Pons (tissue), 1 donor: ENCODE measurements at regions not wholly inside any gene's neighbourhood (a gene's known extent, or its start where the extent isn't known, plus 50 kb on each side); places are given as distances from the start of the nearest gene placed in this dataset.
A peak's percentile ranks its signal among the peaks of the same experiment; 100 is the strongest.

Source experiments
- DNase-seq: peaks from one replicate; pipeline ENCODE4 v3.0.0-alpha.2; 2016; ENCODE audit warnings: low spot score

DNA sequence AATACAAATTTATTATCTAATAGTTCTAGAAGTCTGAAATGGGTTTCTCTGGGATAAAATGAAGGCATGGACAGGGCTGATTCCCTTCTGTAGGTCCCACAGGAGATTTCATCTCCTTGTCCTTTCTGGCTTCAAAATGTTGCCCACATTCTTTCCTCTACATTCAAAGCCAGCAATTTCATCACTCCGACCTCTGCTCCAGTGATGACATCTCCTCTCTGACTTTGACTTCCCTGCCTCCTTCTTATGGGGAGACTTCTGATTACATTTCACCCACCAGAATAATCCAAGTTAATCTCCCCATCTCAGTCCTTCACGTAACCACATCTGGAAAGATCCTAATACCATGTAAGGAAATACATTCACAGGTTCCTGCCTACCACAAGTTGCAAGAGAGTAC is 358.0 kb upstream of the C1orf87 start:
- no peak for DNase-seq

DNA sequence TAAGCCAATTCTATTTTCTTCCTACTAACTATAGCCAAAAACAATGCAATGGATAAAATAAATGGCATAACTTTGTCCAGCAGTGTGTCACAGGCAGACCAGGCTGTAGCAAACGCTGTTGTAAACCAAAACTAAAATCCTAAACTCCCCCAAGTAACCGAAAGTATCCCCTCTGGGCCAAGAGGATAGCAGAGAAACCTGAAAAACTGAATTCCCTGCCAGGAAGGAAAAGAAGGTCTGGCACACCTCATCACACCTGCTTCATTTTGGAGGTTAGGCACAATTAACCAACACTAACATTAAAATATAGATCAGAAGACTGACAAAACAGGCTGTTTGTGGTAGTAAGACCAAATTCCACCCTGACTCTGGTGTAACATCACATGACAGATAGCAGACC is 356.8 kb upstream of the C1orf87 start:
- DNase-seq = no peak

DNA sequence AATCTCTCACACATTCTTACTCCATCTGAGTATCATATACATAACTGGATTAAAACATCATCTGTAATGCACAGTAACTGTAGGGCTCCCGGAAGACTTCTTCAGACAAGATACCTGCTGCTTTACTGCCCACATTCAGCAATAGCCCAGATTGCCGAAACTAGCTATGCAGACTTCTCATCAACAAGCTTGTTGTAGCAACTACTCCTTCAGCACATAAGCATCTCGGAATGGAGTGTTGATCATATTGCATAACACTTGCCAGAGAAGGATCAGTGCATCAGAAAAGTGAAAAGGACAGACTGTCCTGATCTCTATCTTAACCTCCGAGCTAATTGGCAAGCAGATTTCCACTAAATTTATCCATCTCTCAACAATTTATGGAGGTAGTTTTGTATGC is 354.6 kb upstream of the C1orf87 start:
- DNase-seq = no peak

DNA sequence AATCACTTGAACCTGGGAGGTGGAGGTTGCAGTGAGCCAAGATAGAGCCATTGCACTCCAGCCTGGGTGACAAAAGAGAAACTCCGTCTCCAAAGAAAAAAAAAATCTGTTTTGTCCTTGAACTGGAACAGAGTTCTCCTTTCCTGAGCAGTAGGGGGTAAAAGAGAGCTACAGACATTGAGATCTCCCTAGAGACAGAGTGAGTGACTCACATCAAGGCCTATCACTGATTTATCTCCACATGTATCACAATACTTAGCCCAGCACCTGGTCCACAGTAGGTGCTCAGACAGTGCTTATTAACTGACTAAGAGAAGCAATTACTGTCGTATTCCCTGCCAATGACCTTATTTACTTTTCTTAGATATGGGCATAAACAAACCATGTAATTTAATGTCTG is 354.1 kb upstream of the C1orf87 start:
- no peak for DNase-seq

DNA sequence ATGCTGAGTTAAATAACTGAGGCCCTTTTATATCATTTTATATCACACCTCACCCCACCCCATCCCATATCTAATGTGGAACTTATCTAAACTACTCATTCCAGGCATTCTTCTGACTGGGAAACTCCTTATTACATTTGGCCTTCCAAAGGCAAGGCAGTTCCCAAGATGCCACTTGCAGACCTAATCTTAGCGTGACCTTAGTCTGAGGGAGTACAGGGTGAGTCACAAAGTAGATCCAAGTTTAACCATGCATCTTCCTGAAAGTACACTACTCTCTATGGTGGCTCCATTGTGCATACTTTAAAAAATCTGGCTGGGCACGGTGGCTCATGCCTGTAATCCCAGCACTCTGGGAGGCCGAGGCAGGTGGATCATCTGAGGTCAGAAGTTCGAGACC is 353.6 kb upstream of the C1orf87 start:
- no peak for DNase-seq

DNA sequence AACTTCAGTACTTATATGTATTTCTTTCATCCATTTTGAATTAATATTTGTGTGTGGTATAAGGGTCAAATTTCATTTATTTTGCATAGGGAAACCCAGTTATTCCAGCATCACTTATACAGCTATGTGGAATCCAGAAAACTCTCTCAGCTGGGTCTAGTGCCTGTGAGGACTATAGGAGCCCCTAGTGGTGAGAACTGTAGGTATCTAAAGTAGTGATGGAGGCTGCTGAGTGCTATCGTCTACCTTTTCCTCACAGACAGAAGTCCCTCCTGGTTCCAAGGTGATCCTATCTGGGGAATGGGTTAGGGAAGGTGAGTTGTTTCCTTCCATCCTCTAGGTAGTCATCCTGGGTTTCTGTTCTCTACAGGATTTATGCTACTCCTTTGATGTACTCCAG is 352.0 kb upstream of the C1orf87 start:
- DNase-seq = no peak

DNA sequence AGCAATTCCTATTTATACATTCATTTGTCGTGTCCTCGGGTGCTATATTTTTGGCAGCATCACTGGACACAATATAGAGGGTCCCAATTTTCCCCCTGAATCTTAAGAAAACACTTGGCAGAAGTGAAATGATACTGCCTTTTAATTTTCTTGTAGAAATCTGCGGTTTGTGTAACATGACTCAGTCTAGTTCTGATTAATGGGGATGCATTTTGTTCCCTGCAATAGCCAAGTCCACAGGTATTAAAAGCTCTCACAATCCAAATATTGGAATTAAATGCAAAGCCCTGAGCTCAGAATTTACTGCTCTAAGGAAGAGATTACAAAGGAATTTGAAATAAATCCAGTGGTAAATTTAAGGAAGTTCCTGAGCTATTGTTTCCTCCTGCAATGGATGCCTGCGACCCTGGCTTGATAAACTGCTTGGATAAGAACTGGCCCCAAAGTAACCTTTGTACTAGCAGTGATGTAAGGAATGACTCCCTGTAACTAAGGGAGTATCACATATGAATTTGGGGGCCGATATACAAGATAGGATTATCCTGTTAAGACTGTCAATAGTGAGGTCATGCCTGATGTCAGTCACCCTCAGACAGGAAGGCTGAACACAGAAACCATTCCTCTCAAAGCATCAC is 349.7 kb upstream of the C1orf87 start:
- no peak for DNase-seq

DNA sequence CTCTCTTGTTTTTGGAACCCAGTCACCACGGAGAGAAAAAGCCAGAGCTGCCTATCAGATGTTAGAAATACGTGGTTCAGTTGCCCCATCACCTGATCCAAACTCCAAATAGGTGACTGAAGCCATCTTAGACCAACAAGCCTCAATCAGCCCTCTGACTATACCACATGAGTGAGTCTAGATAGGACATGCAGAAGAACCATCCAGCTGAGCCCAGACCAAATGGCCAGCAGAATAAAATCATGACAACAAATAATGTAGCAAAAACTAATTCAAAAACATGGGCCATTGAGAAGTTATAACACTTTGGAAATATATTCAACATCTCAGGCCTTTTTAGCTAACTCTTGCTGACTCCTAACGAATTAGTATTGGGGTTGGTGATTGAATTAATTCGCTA is 348.4 kb upstream of the C1orf87 start:
- no peak for DNase-seq

DNA sequence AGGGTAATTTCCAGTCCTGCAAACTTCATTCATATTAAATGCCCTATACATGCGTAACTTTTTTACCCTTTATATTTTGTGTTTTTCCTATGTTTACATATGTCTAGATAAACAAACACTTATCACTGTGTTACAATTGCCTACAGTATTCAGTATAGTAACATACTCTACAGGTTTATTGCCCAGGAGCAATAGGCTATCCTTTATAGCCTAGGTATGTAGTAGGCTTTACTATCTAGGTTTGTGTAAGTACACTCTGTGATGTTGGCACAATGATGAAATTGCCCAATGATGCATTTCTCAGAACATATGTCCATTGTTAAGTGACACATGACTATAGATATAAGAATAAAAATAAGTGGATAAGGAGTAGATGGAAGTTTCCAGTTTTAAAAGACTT is 345.5 kb upstream of the C1orf87 start:
- DNase-seq = no peak

DNA sequence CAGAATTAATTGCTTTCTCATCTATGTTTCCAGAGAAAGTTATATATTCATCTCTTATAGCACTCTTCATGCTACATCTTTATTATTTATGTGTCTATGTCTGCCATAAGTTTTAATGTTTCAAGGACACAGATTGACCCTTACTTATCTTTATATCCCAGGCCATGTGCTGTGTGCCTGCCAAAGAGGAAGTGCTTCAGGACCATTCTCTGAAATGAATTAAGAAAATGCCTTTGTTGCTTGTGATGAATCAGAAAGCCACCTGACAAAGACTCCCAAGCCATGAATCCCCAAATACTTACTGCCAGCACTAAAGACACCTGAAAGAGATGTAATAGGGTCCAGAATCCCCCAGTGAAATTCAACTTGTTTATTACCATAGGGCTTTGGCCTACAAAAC is 342.1 kb upstream of the C1orf87 start:
- DNase-seq = no peak

DNA sequence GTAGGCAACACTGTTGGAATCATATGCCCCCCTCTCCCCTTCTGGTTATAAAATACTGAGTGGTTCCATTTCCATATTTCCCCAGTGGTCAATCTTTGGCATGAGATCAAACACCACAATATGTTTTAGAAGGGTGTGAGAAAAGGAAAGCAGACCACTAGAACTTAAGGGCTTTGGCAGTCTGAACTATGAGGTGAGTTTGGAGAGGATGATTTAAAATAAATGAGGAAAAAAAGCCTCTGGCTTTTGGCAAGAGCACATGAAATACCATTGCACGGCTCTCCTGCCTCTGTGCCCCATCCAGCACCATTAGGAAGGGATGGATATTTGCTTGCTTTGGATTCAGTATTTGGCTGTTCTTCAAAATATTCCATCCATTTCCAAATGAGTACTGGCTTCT is 339.5 kb upstream of the C1orf87 start:
- DNase-seq = no peak

DNA sequence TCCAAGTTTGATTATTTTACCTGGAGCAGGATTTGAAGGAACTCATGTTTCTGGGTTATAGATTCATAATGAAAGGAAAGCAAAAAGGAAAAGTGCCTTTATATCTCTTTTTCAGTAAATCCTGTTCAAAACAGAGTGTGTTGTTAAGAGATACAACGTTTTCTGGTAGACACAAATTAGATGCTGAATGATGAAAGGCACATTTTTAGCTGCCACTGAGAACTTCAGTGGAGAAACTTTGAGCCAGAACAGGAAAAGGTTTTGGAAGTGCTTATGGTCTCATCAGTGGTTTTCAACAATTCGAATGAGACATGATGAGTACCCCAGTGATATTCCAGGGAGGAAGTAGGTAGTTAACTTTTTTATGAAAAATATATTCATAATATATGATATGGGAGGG is 338.0 kb upstream of the C1orf87 start:
- no peak for DNase-seq

DNA sequence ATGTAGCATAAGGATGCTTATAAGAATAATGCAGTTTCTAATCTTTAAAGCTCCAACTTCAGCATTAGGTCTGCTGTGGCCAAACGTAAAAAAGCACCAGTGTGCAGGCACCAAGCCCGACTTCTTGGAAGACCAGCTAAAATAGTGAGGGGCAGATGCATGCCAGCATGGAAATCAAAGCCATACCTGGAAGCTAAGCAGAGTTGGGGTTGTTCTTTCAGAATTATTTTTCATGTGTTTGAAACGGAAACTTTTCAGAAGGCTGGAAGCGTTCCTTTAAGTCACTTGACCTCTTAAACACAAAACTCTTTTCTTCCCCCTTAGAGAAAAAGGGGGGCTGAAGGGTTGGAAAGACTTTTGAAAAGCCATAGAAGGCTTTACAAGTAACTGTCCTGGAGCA is 329.2 kb upstream of the C1orf87 start:
- peak; percentile 25 for DNase-seq

DNA sequence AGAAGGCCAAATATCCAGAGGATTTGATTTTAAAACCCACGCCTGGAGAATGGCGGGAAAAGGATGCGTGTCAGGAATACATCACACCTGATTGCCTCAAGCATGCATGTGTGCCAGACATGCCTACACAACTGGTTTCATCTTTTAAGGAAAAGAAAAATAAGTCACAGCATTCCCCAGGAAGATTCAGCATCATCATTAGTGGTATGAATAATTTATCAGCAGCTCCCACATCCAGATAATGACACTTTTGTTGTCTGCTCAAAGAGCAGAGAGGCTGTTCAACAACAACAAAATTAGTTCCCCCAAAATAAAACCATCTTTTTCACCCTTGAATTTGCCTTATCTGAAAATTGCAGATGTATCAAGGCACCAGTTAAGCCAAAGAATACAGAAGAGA is 328.6 kb upstream of the C1orf87 start:
- DNase-seq = peak; percentile 75

DNA sequence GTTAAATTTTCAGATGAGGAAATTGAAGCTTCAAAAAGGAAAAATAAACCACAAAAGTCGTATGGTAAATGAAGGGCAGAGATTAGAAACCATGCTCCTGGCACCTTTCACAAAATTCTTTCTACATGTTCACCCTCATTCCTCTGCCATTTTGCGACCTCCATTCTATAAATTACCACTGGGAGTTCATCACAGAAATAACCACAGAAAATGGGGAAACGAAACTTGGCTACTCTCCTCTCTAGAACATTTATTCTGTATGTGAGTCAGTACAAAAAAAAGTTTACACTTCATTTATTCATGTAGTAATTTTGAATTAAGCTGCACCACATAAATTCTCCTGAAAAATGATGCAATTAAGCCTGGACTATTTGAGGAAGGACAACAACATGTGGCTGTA is 320.9 kb upstream of the C1orf87 start:
- DNase-seq = no peak

DNA sequence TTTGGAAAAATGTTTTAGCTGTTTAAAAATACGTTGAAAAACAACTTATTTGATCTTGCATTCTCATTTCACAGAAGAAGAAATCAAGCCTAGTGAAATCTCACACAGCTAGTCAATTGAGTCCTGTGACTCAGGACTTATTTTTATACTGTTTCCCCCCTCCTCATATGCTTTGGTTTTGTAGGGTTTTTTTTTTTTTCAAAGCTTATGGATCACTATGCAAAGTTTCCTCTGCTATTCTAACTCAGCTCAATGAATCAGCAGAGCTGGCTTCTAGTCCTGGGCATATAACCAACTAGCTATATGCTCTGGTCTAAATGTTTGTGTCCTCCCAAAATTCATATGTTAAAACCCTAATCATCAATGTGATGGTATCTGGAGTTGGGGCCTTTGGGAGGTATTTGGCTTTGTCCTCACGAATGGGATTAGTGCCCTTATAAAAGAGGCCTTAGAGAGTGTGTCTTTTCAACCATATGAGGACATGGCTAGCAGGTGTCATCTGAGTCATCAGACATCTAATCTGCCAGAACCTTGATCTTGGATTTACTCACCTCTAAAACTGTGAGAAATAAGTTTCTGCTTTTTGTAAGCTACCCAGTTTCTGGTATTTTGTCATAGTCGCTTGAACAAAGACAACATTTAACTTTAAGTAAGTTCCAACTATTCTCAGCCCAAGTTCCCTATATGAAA is 317.2 kb upstream of the C1orf87 start:
- no peak for DNase-seq

DNA sequence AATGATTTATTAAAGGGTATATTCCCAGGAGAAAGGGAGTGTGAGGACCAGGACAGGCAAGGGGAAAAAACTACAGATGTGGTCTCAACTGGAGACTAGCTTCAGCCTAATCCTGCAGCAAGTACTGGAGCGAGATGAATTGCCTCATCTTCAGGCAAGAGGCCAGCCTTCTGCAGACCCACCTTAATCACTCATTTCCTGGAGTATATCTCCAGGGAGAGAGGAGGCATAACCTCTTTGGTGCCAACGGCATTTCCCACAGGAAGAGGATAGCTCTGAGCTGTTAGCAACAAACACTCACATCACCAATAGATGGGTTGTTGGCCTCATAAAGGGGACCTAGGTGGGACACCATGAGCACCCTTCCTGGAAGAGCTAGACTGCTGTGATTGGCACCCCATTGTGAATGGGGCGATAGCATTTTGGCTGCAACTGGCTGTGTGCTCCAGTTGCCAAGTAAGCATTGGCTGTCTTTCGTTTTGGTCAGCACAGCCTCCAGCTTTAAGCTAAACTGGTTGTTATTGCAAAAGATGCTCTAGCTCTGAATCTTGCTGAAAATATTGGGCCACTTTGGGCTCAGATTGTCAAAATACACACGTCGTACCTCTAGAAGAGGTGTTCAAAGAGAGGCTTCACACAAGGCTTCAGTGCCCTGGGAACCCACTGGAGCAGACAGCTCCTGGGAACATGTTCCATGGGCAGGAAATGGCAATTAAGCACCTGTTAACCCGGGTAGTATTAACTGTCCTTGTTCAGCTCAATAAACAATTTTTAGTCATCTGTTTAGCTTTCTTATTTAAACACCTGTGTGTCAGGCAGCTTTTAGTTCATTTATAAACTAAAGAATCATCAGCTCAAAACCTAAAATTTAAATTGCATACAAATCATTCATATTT is 314.8 kb upstream of the C1orf87 start:
- DNase-seq = no peak

DNA sequence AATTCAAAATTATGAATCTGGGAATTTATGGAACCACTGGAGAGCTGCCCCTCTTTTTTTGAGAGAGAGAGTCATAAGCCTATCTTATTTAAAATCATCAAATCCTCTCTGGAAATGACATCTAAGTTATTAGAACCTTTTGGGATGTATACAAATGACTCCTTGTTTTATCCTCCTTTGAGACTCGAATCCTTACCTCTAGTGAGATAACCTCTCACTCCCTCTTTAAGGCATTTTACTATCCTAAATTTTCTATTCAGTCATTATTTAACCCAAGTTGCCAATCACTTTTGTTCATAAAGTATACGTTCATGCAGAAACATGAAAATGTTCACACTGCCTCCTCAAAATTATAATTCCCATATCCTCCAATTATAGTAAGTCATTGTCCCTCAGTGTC is 313.6 kb upstream of the C1orf87 start:
- no peak for DNase-seq

DNA sequence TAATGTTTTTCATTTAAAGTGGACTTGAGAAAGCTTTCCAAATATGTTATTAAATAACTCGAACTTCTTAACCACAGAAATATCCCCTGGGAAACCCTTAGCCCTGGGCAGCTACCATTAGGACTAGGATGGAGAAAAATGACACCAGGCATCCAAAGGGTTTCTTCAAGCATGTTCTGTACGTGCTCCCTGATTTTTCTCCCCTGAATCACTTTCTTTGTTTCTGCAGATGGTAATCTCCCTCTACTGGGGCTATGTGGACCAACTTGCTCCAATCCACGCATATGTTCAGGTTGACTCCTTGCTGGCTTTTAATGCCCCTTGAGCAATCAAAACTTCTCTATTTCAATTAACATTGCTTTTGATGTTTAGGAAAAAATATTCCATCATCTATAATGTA is 312.7 kb upstream of the C1orf87 start:
- no peak for DNase-seq

DNA sequence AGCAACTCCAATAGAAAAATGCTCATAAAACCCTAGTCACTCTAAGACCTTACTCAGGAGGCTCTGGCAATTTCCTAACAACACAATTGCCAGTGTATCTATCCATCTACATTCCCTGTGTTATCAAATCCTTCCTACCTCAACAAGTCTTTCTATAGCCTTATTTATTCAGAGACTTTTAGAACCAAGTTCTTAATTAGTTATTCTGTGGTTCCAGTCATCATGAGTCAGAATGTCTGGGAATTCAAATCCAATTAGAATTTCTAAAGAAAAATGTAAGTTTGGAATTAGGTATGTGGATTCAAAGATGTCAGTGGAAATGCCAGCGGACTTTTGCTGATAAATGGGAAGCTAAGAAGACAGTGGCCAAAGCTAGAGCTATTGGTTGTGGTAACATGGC is 302.6 kb upstream of the C1orf87 start:
- DNase-seq = no peak

DNA sequence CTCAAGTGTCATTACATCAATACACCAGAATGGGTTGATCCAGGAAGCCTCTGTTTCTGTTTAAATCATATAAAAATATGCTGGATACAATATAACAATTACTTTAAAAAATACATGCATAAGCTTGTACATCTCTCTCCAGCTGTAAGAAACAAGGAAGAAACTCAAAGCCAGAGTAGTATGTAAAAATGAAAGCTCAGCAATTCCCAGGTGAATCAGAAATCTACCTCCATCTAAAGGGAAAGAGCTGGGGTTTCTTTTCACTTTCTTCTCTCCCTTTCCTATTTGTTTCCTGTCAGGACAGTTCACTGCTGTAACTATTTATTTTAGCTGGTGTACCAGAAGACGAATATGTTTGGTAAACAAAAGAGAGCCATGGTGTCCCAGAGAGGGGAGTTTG is 301.0 kb upstream of the C1orf87 start:
- DNase-seq = no peak

DNA sequence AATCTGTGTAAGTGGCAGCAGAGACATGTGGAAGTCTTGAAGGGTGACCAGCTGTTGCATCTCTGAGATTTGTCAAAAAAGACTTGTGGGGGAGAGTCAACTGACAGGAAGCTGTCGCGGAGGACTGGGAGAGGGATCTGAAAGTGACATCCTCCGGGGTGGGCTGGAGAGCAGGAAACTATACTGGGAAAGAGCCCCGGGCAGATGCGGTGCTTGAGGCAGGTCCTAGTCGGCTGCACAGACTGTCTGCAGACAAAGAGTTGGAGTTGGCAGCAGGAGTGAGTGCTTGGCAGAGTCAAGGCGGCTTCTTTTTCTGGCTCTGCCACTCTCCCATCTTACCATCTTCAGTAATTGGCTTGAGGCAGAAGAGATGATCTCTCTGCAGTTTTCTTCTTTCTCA is 294.0 kb upstream of the C1orf87 start:
- peak; percentile 6 for DNase-seq

DNA sequence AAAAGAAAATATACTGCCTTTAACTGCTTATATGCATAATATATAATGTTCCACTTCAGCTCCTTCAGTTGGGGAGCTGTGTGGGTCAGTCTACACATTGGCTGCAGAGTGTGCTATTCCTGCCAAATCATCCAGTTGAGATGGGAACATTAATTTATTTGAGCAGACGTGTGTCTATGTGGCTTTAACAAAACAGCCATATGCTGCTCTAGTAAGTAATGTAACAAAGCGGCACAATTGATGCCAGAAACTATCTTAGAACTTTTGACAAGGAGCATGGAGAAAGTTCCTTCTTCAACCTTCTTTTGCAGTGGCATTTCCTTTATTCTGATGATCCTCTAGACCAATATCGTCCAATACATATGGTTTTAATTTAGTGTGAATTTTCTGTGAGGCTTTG is 285.9 kb upstream of the C1orf87 start:
- no peak for DNase-seq
